Colonic mucosa (tissue), 4 donors: ENCODE measurements at regions not wholly inside any gene's neighbourhood (a gene's known extent, or its start where the extent isn't known, plus 50 kb on each side); places are given as distances from the start of the nearest gene placed in this dataset.

Source experiments
- DNase-seq: peaks from one replicate; pipeline ENCODE4 v3.0.0-alpha.2; 2020
- H3K27ac ChIP-seq: fragments of 200-600 bp; one replicate; pipeline ENCODE4 v1.8.0; 2021
- H3K27me3 ChIP-seq: fragments of 200-600 bp; one replicate; pipeline ENCODE4 v1.8.0; 2021
- H3K36me3 ChIP-seq: fragments of 200-600 bp; one replicate; pipeline ENCODE4 v1.8.0; 2021
- H3K4me1 ChIP-seq: fragments of 200-600 bp; one replicate; pipeline ENCODE4 v1.8.0; 2021; ENCODE audit warnings: mild to moderate bottlenecking
- H3K4me3 ChIP-seq: fragments of 200-600 bp; one replicate; pipeline ENCODE4 v1.8.0; 2021
- H3K9ac ChIP-seq, 2 donors: one replicate each; pipeline ENCODE4 v1.7.0; 2013; ENCODE audit warnings: control low read depth in 2 of 2, low read depth in 2 of 2, low read length in 2 of 2
- H3K9me3 ChIP-seq: fragments of 200-600 bp; one replicate; pipeline ENCODE4 v1.8.0; 2021
- intact Hi-C: fragments of 100-400 bp; cut with DNase I; formaldehyde crosslinking; loops from one replicate; pipeline ENCODE4 v1.14.1; 2022
- TF ChIP-seq, protein P1 (sequence below): fragments of 200-600 bp; IDR thresholded peaks from one replicate; pipeline ENCODE4 v1.8.0; 2022; ENCODE audit warnings: antibody characterized with exemption, mild to moderate bottlenecking
- donor health status: healthy.
- donor health status: DM: no; HTN: no; CAD: no.
- donor health status: DM: no; HTN: no; CAD: no.

DNA sequence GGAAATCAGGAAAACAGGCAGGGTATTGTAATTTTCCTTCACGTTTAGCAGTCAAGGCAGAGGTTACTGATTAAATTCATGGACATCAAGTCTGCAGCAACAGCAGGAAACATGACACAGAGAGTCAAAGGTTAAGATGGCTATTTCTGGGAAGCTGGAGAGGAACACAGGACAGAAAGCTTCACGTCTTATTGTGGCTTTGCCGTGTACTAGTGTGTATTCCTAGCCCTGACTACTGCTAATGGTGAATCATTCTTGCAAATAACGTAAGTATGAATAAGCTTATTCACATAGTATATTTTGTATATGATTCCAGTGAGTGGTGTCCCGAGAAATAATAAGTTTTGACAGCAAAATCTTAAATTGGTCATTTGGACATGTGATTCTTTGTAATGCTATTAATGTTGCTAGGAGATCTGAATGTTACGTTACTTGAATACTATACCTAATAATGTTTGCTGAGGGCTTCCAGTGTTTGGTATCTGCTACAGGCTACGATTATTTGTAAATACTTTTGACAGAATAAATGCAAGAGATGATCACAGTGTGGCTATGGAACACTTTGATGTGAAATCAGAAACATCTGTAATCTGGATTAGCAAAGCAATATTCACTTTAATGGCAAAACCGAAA, 77.4 kb downstream of the DISP1 start:
- Histone ChIP-seq H3K4me3 (no peak overlapping the region), H3K27ac (no peak overlapping the region), H3K4me1 (no peaks in the 10 kb centered on the region), H3K9ac (no peak overlapping the region), H3K36me3 (no peaks in the 10 kb centered on the region), H3K27me3 (no peaks in the 10 kb centered on the region), H3K9me3 (no peaks in the 10 kb centered on the region)
- intact Hi-C loops = no loop called here
- no peak for DNase-seq
- TF ChIP-seq, protein P1, sequence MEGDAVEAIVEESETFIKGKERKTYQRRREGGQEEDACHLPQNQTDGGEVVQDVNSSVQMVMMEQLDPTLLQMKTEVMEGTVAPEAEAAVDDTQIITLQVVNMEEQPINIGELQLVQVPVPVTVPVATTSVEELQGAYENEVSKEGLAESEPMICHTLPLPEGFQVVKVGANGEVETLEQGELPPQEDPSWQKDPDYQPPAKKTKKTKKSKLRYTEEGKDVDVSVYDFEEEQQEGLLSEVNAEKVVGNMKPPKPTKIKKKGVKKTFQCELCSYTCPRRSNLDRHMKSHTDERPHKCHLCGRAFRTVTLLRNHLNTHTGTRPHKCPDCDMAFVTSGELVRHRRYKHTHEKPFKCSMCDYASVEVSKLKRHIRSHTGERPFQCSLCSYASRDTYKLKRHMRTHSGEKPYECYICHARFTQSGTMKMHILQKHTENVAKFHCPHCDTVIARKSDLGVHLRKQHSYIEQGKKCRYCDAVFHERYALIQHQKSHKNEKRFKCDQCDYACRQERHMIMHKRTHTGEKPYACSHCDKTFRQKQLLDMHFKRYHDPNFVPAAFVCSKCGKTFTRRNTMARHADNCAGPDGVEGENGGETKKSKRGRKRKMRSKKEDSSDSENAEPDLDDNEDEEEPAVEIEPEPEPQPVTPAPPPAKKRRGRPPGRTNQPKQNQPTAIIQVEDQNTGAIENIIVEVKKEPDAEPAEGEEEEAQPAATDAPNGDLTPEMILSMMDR = no peak

DNA sequence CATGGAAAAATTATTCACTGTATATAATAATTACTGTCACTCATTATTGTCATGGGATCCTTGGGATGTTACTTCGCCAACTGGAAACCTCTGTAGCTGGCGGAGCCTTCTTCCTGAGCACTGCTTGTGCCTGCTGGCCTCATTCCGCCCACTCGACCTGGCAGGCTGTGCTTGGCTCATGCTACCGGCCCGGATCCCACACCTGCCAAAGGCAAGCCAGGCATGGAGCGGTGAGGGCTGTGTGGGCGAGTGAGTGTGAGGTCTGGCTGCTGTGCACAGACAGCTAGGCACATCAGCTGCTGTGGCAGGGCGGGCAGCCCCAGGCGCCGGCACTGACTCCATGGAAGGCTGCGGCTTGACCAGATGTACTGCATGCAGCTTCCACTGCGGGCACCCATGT, 78.4 kb downstream of the DISP1 start:
- H3K4me3 ChIP-seq = no peak overlapping the region
- TF ChIP-seq, protein P1 = no peak
- H3K9me3 ChIP-seq = no peaks in the 10 kb centered on the region
- DNase-seq = no peak
- no peaks in the 10 kb centered on the region for H3K27me3 ChIP-seq
- intact Hi-C loops = no loop called here
- no peak overlapping the region for H3K27ac ChIP-seq
- H3K4me1 ChIP-seq = no peaks in the 10 kb centered on the region
- H3K36me3 ChIP-seq = no peaks in the 10 kb centered on the region
- no peak overlapping the region for H3K9ac ChIP-seq

DNA sequence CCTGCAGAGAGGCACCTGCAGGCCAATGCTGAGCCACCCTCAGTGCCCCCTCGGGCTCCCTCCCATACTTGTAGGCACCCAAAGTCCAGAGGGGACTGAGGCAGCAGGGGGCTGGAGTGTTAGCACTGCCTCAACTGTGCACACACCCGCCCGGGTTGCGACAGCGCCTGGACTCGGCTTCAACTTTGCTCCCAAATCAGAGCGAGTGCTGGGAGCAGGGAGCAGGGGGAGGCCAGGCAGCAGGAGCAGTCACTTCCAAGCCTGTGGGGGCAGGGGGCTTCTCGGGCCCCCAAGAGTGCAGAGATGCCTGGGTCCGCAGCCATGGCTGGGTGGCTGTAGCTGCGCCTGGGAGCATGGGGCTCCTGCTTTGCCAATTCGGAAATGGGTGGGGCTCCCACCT, 79.5 kb downstream of the DISP1 start:
- TF ChIP-seq, protein P1 = no peak
- DNase-seq = no peak
- Histone ChIP-seq H3K36me3 (no peaks in the 10 kb centered on the region), H3K27ac (no peak overlapping the region), H3K4me3 (no peak overlapping the region), H3K9me3 (no peaks in the 10 kb centered on the region), H3K9ac (no peak overlapping the region), H3K4me1 (no peaks in the 10 kb centered on the region), H3K27me3 (no peaks in the 10 kb centered on the region)
- intact Hi-C loops = no loop called here

DNA sequence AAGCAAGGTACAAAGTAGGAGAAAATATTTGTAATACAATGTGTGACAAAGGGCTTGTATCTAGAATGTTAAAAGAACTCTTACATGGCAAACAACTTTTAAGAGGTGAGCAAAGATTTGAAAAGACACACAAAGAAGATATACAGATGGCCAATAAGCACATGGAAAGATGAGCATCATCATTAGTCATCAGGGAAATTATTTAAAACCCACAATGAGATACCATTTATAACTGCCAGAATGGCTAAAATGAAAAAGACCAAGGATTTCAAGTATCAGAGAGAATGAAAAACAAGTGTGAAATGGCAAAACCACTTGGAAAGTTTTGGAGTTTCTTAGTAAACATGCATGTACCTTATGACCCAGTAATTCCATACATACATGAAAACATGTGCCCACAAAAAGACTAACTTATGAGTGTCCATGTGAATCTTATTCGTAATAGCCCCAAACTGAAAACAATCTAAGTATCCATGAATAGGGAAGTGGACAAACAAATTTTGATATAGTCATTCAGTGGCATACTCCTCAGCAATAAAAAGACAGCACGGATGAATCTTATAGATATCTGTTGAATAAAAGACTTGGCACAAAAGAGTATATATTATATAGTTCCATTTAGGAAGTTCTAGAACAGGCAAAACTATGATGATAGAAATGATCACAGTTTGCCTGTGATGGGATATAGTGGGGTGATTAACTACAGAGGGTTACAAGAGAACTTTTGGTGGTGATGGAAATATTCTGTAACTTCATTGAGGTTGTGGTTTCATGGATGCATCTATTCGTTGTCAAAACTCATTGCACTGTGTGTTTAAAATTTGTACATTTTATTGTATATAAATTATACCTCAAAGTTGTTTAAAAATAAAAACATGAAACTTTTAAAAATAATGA, 82.0 kb downstream of the DISP1 start:
- Histone ChIP-seq H3K4me1 (no peaks in the 10 kb centered on the region), H3K27ac (no peak overlapping the region), H3K27me3 (no peaks in the 10 kb centered on the region), H3K36me3 (no peaks in the 10 kb centered on the region), H3K9me3 (no peaks in the 10 kb centered on the region), H3K4me3 (no peak overlapping the region), H3K9ac (no peak overlapping the region)
- TF ChIP-seq, protein P1 = no peak
- intact Hi-C loops = no loop called here
- no peak for DNase-seq

DNA sequence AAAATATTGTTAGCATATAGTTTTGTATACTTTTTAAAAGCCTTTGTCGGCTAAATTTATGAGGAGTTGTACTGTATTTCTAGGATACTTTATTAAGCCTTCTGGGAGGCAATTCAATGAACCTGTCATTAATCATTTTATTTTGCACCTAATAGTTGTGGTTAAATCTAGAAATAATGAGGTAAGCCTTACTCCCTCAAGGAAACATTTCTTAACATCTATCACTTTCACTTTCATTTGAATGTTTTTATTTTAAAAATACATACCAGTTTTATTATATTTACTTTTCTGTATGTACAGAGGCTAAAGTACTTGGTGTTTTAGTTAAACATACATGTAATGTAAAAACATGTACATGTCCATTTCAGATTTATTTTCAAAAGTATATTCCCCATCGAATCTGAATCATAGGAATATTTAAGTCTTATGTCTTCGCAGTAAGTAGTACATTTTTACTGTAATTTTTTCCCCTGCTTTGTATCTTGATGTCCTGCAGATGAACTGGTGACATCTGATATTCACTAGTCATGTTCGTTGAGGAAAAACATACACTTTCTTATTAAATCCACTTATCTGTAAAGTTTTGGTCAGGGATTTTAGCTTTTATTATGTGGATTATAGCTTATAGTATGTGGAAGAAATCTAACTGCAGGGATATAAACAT, 82.8 kb downstream of the DISP1 start:
- Histone ChIP-seq H3K9me3 (no peaks in the 10 kb centered on the region), H3K4me3 (no peak overlapping the region), H3K36me3 (no peaks in the 10 kb centered on the region), H3K27ac (no peak overlapping the region), H3K4me1 (no peaks in the 10 kb centered on the region), H3K9ac (no peak overlapping the region), H3K27me3 (no peaks in the 10 kb centered on the region)
- intact Hi-C loops = no loop called here
- TF ChIP-seq, protein P1 = no peak
- DNase-seq = no peak
